ENCODE measurements at regions not wholly inside any gene's neighbourhood (a gene's known extent, or its start where the extent isn't known, plus 50 kb on each side); places are given as distances from the start of the nearest gene placed in this dataset.

DNA sequence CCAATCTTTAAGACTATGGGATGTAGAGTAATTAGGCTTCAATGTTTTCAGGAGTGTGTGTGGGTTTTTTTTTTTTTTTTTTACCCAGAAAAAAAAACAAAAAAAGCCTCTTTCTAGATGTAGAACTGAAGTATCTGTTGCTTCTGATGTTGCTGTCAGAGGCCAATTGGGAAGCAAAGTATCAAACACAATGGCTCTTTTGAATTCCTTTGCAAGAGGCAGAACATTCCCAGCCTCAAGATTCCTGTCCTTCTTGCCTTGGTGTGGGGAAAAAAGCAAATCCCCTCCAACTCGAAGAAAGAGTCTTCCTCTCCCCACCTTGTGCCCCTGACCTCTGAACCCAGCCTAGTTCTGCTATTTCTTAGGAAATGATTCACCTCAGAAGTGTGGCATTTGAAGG lies 55.4 kb upstream of the LMO4 start:
- POLR2A ChIA-PET, result no interaction called here
- TF ChIP-seq, protein P1, sequence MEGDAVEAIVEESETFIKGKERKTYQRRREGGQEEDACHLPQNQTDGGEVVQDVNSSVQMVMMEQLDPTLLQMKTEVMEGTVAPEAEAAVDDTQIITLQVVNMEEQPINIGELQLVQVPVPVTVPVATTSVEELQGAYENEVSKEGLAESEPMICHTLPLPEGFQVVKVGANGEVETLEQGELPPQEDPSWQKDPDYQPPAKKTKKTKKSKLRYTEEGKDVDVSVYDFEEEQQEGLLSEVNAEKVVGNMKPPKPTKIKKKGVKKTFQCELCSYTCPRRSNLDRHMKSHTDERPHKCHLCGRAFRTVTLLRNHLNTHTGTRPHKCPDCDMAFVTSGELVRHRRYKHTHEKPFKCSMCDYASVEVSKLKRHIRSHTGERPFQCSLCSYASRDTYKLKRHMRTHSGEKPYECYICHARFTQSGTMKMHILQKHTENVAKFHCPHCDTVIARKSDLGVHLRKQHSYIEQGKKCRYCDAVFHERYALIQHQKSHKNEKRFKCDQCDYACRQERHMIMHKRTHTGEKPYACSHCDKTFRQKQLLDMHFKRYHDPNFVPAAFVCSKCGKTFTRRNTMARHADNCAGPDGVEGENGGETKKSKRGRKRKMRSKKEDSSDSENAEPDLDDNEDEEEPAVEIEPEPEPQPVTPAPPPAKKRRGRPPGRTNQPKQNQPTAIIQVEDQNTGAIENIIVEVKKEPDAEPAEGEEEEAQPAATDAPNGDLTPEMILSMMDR (IDR thresholded peaks at IDR 0.05), result no peak
- DNase-seq, result no peak
- CTCF ChIA-PET, result no interaction called here
- intact Hi-C loops (cut with micrococcal nuclease), result no loop called here
- H3K36me3 Mint-ChIP-seq (ENCODE audit: low read depth), result no peaks in the 10 kb centered on the region
- no peaks in the 10 kb centered on the region for H3K4me1 Mint-ChIP-seq
- no peak overlapping the region for H3K4me3 Mint-ChIP-seq
- H3K27me3 Mint-ChIP-seq, result peaks cover 18% of the 10 kb centered on the region
- ATAC-seq (ENCODE audit: low read depth), result no peak
- no peaks in the 10 kb centered on the region for H3K9me3 Mint-ChIP-seq
- H3K27ac Mint-ChIP-seq, result no peak overlapping the region

DNA sequence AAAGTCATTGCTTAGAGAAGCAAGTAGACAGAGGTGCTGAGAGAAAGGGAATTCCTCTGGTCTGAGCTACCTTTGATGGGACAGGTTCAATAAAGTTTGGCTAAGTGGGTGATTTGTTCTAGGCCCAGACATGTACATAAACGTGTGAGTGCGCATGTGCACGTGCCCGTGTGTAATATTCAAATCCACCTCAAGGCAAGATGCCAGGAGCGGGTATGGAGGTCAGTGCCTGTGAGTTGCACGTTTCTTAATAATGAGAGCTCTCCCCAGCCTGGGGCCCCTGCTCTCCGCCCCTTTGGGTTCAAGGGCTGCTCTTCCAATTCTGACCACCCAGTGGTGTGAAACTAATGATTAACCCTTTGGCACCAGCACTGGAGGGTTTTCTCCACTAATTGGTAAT lies 53.8 kb upstream of the LMO4 start:
- ATAC-seq (ENCODE audit: low read depth) (no peak), DNase-seq (no peak)
- Mint-ChIP-seq H3K4me3 (no peak overlapping the region), H3K9me3 (no peaks in the 10 kb centered on the region), H3K27me3 (peaks cover 18% of the 10 kb centered on the region), H3K27ac (no peak overlapping the region), H3K36me3 (ENCODE audit: low read depth) (no peaks in the 10 kb centered on the region), H3K4me1 (no peaks in the 10 kb centered on the region)
- intact Hi-C loops (cut with micrococcal nuclease), result no loop called here
- CTCF ChIA-PET, result no interaction called here
- TF ChIP-seq, protein P1 (IDR thresholded peaks at IDR 0.05), result no peak
- POLR2A ChIA-PET, result no interaction called here

DNA sequence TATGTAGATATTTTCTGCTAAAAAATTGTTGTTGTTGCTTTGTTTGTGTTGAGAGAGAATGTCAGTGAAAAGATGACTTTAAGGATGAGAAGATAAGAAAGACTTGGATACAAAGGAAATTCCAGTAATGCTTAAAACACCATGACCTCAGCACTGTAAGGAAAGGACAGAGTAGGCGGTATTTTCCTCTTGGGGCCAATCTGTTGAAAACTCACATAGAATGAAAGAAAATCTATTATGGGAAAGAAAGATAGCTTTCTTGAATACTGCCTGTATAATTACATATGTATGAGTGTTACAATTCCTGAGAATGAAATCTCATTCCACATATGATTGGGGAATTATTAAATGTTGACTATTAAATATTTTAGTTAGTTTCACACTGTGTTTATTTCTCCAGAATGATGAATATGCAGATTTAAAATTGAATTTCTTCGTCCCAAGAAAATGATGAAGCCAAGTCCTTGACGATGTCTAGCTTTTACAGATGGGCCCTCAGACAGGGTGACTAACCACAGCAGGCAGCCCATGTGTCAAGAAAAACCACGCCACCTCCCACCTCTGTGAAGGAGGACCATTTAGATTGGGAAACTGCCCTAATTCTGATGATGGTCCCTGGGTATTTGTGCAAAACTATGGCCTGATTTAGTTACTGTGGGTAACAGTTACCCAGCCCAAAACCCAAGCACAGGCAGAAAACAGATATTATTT lies 49.7 kb upstream of the LMO4 start:
- Mint-ChIP-seq H3K4me1 (no peaks in the 10 kb centered on the region), H3K36me3 (ENCODE audit: low read depth) (no peaks in the 10 kb centered on the region), H3K27ac (no peak overlapping the region), H3K27me3 (peaks cover 12% of the 10 kb centered on the region), H3K9me3 (no peaks in the 10 kb centered on the region), H3K4me3 (no peak overlapping the region)
- TF ChIP-seq, protein P1 (IDR thresholded peaks at IDR 0.05), result no peak
- DNase-seq, result no peak
- intact Hi-C loops (cut with micrococcal nuclease), result no loop called here
- ChIA-PET POLR2A (no interaction called here), CTCF (no interaction called here)
- no peak for ATAC-seq (ENCODE audit: low read depth)
